NCI-H187 treated with DMSO at 0.1 percent for 48 hours (cell line): ENCODE measurements at regions not wholly inside any gene's neighbourhood (a gene's known extent, or its start where the extent isn't known, plus 50 kb on each side); places are given as distances from the start of the nearest gene placed in this dataset.

Experiments used
- DNase-seq: peaks from one replicate; lab custom pipeline; 2025; lab: John Stamatoyannopoulos, UW

DNA sequence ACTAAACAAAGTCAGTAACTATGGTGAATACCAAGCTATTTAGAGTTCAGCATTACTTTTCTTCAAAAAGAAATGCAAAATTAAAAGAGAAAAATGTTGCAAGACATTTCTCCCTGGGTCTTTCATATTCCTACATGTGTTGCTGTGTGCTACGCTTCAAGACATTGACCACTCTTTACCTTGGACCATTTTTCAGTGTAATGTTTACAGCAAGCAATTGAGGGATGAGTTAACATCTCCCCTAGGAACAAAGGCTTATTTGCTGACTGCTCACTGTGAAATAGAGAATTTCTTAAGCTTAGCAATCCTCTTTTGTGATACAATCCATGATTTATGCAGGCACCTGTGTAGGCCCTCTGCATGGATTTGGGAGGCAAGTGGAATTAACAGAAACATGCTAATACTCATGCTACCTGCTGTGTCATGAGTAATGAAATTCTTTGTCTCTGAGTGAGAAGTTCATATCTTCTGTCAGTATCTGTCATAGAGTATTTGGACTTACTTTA lies 1202.9 kb upstream of the CDH8 start:
- DNase-seq = no peak

DNA sequence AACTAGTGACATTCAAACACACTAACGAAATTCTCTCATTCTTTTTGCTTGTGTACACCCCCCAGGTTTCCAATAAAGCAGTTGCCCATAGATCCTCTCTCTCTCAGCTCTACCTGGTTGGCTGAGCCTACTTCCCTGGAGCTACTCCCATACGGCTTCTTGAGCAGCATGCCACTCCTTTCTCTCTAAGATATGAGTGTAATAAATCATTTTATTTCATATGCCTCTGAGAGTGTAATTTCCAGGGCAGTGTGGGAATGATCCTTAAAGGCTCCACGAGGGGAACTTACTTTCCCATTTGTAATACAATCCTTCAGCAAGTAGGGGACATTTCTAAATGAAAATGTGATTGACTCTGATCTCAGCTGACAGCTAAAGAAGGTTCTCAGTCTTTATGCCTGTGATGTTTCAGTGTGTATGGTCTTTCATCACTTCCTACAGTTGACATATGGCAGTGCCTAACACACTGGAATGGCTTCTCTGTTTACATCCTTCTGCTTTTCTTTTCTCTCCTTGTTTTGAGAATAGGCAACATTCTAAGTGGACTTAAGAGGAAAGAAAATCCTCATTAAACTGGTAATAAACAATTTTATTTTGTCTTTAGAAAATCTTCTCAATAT lies 1194.3 kb upstream of the CDH8 start:
- no peak for DNase-seq

DNA sequence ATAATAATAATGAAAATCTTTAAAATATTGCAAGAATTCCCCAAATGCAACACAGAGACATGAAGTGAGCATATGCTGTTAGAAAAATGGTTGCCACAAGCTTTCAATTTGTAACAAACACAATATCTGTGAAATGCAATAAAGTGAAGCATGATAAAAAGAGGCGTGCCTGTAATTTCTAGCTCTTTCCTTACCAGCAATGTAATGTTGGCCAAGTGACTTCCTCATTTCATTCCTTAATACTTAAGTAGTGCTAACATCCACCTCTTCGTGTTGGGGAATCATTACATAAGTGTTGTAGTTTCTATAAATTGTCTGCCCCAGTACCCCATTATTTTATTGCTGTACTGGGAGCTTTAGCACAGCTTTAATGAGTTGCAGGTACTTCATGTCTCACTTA lies 1192.0 kb upstream of the CDH8 start:
- no peak for DNase-seq

DNA sequence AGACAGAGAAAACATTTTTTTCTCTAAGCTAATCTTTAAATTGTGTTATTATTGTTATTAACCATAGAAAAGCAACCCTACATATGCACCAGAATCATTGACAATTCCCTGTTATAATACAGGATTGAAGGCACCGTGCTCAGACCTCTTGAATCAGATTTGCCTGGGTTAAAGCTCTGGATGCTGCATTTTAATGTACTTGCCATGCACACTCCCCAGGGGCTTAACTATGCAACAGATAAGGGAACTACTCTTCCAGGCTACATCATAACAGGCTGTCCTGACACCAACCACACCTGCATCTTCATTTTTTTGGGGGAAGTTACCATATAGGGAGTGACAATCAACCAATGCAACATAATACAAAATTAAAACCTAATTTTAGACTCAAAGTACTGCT lies 1187.6 kb upstream of the CDH8 start:
- DNase-seq = no peak

DNA sequence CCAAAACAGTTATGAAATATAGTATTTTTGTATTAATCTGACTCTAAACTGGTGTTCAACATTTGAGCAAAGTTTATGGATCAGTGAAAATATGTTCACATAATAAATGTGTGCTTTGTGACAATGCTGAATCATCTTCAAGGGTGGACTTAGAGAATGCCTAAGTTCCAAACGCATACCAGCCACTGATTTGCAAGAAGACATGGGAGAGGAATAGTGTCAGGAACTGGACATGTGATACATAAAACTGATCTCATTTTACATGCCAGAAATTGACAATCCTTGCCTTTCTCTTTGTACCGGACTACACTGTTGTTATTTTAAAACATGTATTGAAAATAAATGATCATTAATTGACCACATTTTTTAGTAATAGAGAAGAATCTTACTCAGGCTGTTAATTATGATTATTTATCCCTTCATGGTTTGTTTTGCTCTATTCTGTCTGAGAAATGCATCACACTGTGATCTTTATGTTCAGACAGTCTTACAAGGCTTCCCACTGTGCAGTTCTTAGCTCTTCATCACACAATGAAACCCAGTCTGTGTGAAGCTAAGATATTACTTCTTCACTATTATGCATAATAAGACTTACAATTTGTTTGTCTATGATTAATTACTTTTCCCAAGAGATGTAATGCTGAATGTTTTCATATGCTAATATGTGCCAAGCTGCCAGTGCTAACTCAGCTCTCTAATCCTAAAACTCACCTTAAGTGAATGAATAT lies 1180.6 kb upstream of the CDH8 start:
- DNase-seq = no peak

DNA sequence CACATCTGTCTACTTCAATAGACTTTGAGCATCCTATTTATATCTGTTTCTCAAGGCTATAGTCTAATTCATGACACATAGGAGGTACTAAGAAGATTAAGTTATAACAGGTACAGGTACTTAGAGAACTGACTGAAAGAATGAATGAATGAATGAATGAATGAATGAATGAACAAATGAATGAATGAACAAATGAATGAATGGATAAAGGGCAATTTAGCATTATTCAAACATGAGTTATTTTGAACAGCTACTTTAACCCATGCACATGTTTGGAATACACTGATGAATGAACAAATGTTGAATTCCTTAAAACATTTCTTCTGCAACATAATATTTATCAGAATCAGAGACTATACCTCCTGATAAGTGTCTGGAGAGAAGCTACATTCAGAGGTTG lies 1165.6 kb upstream of the CDH8 start:
- no peak for DNase-seq

DNA sequence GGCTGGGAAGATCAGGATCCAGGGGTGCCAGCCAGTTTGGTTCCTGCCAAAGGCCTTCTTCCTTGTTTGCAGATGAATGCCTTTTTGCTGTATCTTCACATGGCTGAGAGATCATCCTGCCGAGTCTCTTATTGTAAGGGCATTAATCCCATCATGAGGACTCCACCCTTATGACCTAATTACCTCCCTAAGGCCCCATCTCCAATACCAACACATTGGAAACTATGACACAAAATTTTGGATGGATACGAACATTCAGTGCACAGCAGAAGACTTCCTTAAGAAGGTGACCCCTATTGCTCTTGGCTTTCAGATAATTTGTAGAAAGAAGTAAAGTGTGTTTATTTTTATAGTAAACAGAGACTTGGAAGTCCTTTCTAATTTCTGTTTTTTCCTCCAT lies 1164.7 kb upstream of the CDH8 start:
- no peak for DNase-seq

DNA sequence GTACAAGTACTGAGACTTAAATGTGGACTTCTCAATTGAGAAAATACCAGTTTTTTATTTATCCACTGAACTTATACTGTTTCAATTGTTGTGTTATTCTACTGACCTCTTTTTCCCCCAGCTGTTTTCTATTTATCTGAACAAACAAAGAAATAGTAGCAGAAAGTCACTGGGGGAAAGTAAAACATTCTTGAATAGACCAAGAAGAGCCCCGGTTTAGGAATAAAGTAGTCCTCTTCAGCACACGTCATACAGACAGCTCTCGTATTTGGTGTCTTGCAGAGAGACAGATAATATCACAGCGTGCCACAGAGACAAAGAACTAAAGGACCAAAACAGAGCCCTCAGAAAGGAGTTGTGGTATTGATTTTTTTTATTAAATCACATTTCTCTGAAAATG lies 1159.1 kb upstream of the CDH8 start:
- DNase-seq = no peak

DNA sequence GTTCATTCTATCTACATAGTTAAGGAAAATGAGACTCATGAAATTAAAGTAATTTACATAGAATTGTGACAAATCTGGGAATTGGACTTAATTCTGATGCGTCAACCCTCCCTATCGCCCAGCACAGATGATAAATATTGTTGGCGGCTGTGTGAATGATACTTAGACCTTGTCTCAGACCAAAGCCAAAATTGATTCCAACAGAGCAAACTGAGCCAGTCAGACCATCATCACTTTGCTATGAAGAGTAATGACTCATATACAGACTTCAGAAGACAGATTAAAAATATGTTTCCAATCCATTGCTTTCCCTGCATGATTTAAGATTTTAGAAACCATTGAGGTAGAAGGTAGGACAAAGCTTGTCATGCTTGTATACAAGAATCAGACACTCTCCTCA lies 1156.7 kb upstream of the CDH8 start:
- no peak for DNase-seq

DNA sequence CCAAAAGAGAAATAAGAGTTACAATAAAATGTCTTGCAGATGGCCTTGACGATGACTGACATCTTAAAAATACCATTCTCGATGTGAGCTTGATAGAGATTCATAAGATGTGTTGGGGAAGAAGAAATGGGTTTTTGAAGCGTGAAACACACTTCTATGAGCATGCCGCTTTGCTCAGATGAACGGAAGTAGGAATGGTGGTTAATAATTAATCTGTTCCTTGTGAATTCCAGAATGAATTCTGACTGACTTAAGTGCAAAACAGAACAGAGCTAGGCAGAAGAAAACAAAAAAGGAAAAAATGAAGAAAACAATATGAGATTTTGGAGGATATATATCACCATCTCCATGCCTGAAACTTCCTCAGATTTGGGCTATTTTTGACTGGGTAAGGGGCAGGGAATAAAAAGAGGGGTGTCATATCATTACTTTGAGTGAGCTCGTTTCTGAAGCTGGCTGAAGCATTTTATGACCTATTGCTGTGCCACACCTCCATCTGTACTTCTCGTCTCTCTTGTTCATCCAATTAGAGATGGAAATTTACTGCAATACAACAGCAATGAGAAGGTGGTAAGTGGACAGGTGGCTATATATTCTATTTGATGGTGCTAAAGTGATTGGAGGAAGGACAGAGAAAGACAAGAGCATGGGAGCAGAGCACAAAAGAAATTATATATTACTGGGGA lies 1152.0 kb upstream of the CDH8 start:
- no peak for DNase-seq

DNA sequence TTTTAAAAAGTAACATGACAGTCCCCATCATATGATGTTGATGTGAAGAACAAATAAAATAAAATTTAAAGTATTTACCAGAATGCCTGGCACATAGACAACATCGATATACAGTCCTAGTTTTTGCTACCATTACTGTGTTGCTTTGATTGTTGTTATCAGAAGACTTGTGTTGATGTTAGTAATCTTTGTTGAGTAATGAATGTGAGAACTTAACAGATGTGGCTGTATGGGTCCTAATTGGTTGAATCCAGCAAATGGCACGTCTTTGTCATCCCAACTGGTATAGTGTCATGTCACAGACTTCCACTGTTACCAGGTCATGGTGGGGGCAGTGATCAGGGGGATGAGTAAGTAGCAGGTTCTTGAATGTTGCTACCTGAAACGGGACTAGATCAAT lies 1151.4 kb upstream of the CDH8 start:
- DNase-seq = no peak

DNA sequence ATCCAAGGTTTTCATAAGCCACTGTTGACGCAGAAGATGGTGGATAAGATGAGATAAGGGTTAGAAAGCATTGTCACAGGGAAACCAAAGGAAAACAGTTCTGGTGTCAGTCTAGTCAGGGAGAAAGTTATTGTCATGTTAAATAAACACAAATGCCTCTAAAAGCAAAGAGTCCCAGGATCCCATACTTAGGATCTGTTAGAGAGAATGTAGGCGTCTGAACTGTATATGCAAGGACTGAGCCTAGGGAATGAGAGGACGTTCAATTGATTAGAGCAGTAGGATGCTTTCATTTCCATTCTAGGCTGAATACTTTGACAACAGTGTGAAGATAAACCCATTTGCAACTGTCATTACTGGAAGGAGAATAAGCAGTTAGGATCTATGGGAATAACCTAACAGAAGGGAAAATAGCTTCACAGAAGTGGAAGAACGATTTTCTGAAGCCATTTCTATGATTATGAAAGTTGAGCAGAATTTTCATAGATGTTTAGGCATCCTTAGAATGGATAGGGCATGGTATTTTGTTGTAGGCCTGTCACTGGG lies 1149.1 kb upstream of the CDH8 start:
- no peak for DNase-seq

DNA sequence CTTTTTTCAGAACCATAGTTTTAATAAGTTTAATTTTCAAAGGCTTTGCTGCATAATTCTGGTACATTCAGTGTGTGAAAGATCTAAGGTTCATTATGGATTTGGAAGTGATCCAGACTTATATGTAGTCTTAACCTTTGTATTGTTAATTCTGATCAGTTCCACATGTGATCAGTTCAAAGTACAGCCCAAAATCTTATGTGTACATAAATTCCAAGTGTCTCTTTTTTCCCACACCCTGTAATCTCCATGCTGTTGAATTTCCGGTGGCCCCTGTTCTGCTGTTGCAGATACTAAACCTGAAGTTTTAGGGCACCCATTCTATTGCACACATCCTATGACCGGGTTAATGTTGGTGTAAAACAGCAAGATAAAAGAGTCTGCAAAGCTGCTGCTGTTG lies 1147.5 kb upstream of the CDH8 start:
- DNase-seq = no peak

DNA sequence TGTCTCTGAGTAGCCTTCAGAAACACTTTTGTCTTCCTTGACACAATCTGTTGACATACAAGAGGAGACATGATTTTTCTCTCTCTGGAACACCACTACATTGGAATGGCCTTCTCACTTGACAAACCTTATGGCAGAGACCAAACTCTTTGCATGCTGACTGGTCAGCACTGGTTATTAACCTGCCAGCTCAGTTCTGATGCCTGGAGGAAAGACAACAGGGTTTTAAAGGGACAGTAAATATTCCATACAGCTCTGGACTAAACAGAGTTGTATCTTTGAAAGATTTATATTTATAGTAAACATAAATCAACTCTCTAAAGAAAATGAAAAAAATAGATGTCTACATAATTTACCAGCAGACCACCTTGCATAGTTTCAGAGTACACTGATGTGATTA lies 1139.1 kb upstream of the CDH8 start:
- no peak for DNase-seq

DNA sequence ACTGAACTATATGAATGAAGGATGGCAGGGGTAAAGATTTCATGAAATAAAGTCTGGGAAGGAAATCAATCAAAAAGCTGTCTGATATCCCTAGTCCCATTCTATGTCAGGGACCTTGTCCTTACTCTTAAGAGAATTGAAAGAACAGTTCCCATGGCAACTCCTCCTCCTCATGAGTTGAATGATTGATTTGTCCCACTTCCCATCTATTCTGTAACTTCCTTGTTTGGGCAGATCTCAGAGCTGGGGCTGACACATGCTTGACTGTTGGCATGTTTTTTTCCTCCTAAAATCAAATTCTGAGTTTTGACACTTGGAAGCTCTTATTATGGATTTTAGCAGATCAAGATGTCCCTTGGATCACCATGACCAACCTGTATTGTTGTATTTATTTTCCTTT lies 1138.6 kb upstream of the CDH8 start:
- DNase-seq = no peak

DNA sequence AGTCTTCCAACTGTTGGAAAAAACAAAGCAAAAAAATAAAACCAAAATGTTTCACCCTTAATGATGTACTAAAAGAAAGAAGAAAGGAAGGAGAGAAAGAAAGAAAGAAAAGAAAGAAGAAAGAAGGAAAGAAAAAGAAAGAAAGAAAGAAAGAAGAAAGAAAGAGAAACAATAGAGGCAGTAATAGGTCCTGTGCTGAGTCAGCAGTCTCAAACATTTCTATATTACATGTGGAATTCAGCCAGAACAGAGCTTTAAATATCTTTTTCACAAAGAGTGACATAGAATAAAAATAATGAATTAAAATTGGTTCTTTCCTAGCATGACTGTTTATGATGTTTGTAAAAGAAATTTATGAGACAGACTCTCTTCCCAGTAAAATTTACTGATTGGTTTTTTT lies 1135.3 kb upstream of the CDH8 start:
- no peak for DNase-seq

DNA sequence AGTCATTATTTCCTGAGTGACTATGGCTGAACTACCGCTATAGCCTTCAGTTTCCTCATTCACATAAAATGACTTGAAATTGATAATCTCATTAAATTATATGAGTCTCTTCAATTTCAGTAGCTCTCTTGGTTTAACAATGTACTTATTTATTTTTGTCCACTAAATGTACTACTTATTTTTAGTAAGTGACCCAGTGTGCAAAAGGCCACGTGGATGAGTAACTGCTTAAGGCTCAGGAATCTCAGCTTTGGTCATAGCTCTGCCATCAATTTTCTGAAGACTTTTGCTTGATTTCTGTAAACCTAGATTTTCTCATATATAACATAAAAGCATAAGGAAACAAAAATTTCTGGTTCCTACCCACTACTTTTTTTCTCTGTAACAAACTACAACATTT lies 1132.9 kb upstream of the CDH8 start:
- no peak for DNase-seq

DNA sequence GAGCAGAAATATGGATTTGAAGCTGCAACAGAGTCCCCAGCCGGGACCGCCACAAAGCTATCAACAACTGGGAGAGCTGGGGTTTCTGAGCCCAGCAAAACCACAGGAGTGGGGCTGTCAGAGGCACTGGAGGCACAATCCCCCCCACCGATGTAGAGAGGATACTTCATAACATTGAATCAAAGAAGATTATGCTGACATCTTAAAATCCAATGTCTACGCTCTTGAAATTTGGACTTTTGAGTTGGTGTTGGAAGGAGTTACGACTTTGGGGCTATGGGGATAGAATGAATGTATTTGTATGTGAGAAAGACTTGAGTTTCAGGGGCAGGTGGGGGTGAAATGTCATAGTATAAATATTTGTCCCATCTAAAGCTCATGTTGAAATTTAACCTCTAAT lies 1121.6 kb upstream of the CDH8 start:
- DNase-seq = no peak

DNA sequence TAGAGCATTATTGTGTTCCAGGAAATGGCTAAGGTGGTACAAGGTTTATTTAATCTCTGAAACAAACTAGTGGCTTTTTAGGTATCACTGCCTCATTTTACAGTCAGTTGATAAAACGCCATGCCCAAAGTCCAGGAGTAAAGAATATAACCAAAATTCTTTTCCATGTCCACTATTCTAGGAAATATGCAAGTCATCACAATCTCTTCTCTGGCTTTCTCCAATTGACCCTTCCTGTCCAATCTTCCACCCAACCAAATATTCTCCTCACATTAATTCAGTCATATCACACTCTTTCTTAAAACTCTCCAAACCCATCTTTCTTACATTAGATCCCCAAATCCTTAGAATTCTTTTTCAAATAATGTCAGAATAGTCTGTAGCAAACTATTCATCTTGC lies 1110.0 kb upstream of the CDH8 start:
- DNase-seq = no peak

DNA sequence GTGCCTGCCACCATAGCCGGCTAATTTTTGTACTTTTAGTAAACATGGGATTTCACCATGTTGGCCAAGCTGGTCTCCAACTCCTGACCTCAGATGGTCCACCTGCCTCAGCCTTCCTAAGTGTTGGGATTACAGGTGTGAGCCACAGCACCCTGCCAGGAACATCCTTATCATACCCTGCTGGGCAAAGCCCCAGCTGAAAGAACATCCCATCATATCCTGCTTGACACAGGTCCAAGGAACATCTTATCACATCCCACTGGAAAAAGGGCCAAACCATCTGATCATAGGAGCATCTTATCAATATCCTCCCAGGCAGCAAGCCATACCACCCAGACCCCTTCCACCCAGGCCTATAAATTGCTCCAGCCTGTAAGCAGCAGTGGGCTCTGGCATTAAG lies 1109.2 kb upstream of the CDH8 start:
- DNase-seq = no peak

DNA sequence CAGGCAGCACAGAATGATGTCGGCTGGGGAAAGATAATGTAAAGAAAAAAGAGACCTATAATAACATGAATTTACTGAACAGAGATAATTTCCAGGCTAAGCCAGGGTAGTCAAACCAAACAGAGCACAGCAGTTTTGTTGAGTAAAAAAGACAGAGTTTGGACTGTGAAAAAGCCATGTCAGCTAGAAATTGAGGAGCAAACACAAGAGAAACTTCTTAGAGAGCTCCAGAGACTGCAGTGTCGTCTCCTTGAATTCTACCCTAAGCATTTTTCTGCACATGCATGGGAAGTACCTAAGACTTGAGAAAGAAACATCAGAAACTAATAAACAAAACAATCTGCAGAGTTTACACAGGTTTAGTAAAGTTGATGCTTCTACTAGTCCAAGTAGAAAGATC lies 1098.8 kb upstream of the CDH8 start:
- DNase-seq = no peak

DNA sequence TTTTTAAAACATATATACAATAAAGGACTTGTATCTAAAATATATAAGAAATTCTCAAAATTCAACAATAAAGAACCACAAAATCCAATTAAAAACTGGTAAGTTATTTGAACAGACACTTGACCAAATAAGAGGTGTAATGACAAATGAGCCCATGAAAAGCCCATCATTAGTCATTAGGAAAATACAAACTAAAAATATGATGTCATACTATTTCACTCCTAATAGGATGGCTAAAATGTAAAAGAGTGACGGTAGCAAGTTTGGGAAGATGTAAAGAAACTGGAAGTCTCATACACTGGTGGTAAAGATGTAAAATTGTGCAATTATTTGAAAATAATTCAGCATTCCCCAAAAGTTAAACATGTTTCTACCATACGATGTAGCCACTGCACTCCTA lies 1095.3 kb upstream of the CDH8 start:
- no peak for DNase-seq

DNA sequence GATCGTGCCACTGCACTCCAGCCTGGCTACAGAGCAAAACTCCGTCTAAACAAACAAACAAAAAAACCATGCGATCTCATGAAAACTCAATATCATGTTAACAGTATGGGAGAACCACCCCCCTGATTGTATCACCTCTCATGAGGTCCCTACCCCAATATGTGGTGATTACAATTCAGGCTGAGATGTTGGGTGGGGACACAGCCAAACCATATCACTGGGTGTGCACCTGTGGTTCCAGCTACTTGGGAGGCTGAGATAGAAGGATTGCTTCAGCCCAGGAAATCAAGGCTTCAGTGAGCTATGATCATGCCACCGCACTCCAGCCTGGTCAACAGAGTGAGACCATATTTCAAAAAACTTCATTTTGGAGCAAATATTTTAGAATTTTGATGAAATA lies 1094.7 kb upstream of the CDH8 start:
- no peak for DNase-seq
